Right lobe of liver (tissue), 6 donors: ENCODE measurements at regions not wholly inside any gene's neighbourhood (a gene's known extent, or its start where the extent isn't known, plus 50 kb on each side); places are given as distances from the start of the nearest gene placed in this dataset.
"Not testable (repeated sequence)": the region's sequence is repeated elsewhere in the genome, so short reads cannot be mapped to it uniquely, and the experiment has no call there.

Source experiments
- ATAC-seq, 4 donors: fragments of 200-7000 bp; cut with Tn5 transposase; one replicate each; pipeline ENCODE4 v1.9.1; 2020; ENCODE audit warnings: mild to moderate bottlenecking in 4 of 4, moderate library complexity in 4 of 4
- DNase-seq, 3 donors: peaks; one replicate each; pipeline ENCODE4 v3.0.0-alpha.2; 2020
- H3K27ac ChIP-seq, 3 donors: fragments of 200-600 bp; one replicate each; pipeline ENCODE4 v1.8.0; 2022
- H3K27me3 ChIP-seq, 2 donors: fragments of 200-600 bp; one replicate each; pipeline ENCODE4 v1.8.0; 2022
- H3K36me3 ChIP-seq, 4 donors: fragments of 200-600 bp; sonication (generic) in 1 of 4; one replicate each; pipeline versions ENCODE4 v1.5.1 to v1.8.0; 2017 to 2022; ENCODE audit warnings: control low read depth in 1 of 4
- H3K4me1 ChIP-seq, 4 donors: fragments of 200-600 bp; sonication (generic) in 1 of 4; one replicate each; pipeline versions ENCODE4 v1.5.1 to v1.8.0; 2017 to 2022; ENCODE audit warnings: control low read depth in 1 of 4
- H3K4me3 ChIP-seq, 3 donors: fragments of 200-600 bp; one replicate each; pipeline ENCODE4 v1.8.0; 2022
- H3K9me3 ChIP-seq, 4 donors: fragments of 200-600 bp; sonication (generic) in 1 of 4; one replicate each; pipeline versions ENCODE4 v1.5.1 to v1.8.0; 2017 to 2022; ENCODE audit warnings: control low read depth in 1 of 4
- POLR2A ChIP-seq: fragments of 450-650 bp; IDR thresholded peaks from one replicate; pipeline ENCODE4 v1.6.1; 2017; ENCODE audit warnings: antibody characterized with exemption, mild to moderate bottlenecking
- WGBS: methylation state at CpG from one replicate; pipeline ENCODE4 v1.1.6; 2018; ENCODE audit warnings: low coverage, low lambda C conversion rate; ENCODE audit not compliant: insufficient coverage; ENCODE audit errors: missing lambda C conversion rate; 5-methylcytosine and 5-hydroxymethylcytosine counted together
- intact Hi-C, 2 donors: fragments of 100-400 bp; cut with DNase I; formaldehyde crosslinking; loops; one replicate each; pipeline versions ENCODE4 v1.11.2 to v1.14.1; 2022
- TF ChIP-seq, protein P1 (sequence below), 4 donors: fragments of 200-600 bp in 3 of 4; fragments of 450-650 bp in 1 of 4; IDR thresholded peaks; one replicate each; pipeline versions ENCODE4 v1.5.1 to v1.8.0; 2016 to 2022; ENCODE audit warnings: antibody characterized with exemption in 4 of 4, mild to moderate bottlenecking in 2 of 4
- donor health status: DM: no; HTN: yes; CAD: no.
- donor health status: DM: no; HTN: no; CAD: no.
- donor health status: DM: no; HTN: no; CAD: no.
- donor health status: DM: no; HTN: yes; CAD: no.
- donor health status: DM: no; HTN: yes; CAD: no.

GRCh38 chr6:16883414-16883813 is 122.2 kb upstream of the ATXN1 start:
- DNase-seq (no peak), ATAC-seq (no peak)
- Histone ChIP-seq H3K9me3 (peaks cover 0 to 4% (median 0%) of the 10 kb centered on the region in 4 donors), H3K36me3 (no peaks in the 10 kb centered on the region), H3K4me3 (no peak overlapping the region), H3K27me3 (no peaks in the 10 kb centered on the region), H3K27ac (no peak overlapping the region), H3K4me1 (no peaks in the 10 kb centered on the region)
- intact Hi-C loops, result no loop called here
- TF ChIP-seq, protein P1, sequence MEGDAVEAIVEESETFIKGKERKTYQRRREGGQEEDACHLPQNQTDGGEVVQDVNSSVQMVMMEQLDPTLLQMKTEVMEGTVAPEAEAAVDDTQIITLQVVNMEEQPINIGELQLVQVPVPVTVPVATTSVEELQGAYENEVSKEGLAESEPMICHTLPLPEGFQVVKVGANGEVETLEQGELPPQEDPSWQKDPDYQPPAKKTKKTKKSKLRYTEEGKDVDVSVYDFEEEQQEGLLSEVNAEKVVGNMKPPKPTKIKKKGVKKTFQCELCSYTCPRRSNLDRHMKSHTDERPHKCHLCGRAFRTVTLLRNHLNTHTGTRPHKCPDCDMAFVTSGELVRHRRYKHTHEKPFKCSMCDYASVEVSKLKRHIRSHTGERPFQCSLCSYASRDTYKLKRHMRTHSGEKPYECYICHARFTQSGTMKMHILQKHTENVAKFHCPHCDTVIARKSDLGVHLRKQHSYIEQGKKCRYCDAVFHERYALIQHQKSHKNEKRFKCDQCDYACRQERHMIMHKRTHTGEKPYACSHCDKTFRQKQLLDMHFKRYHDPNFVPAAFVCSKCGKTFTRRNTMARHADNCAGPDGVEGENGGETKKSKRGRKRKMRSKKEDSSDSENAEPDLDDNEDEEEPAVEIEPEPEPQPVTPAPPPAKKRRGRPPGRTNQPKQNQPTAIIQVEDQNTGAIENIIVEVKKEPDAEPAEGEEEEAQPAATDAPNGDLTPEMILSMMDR (IDR thresholded peaks at IDR 0.05), result no peak
- no peak for TF ChIP-seq POLR2A

DNA sequence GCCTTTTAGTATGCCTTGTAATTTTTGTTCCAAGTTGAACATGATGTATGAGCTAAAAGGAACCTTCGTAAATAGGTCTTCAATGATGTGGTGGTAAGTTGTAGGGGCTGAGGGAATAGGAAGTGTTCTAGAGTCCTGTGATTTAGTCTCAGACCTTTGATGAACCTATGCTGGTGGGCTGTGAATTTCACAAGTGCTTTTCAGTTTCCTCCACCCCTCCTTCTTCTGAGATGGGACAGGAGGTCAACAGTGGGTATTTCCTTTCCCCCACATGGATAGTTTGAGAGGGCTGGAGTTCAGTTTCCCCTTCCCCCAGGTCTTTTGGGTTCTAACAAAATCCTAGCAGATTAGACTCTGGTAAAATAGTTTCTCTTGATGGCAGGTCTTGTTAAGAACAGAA is 121.0 kb upstream of the ATXN1 start:
- Histone ChIP-seq H3K4me1 (no peaks in the 10 kb centered on the region), H3K4me3 (no peak overlapping the region), H3K36me3 (no peaks in the 10 kb centered on the region), H3K27ac (no peak overlapping the region), H3K27me3 (no peaks in the 10 kb centered on the region), H3K9me3 (peaks cover 0 to 4% (median 0%) of the 10 kb centered on the region in 4 donors)
- TF ChIP-seq, protein P1 (IDR thresholded peaks at IDR 0.05), result no peak
- no peak for TF ChIP-seq POLR2A
- ATAC-seq (no peak), DNase-seq (no peak)
- WGBS, result 100% methylated on average over 1 of the region's 1 CpG
- intact Hi-C loops, result no loop called here

DNA sequence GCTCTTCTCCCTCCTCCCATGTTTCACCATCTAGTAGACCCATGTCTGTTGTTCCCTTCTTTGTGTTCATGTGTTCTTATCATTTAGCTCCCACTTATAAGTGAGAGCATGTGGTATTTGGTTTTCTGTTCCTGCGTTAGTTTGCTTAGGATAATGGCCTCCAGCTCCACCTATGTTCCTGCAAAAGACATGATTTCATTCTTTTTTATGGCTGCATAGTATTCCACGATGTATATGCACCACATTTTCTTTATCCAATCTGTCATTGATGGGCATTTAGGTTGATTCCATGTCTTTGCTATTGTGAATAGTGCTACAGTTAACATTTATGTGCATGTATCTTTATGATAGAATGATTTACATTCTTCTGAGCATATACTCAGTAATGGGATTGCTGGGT is 115.6 kb upstream of the ATXN1 start:
- H3K36me3 ChIP-seq, H3K27me3 ChIP-seq, H3K4me1 ChIP-seq, DNase-seq, H3K4me3 ChIP-seq, H3K9me3 ChIP-seq, intact Hi-C loops, H3K27ac ChIP-seq, ATAC-seq: not testable (repeated sequence)
- 55% methylated on average over 2 of the region's 2 CpGs for WGBS

DNA sequence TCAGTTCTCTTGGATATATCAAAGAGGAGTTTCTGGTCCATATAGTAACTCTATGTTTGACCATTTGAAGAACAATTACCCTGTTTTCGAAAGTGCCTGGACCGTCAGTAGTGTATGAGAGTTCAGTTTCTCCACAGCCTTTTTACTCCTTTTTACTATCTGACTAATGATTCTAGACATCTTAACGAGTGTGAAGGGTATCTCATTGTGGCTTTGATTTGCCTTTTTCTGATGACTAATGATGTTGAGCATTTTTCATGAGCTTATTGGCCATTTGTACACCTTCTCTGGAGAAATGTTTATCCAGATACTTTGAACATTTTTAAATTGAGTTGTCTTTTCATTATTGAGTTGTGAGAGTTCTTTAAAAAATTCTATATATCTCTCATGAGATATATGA is 114.9 kb upstream of the ATXN1 start:
- H3K9me3 ChIP-seq, result no peaks in the 10 kb centered on the region
- intact Hi-C loops, result no loop called here
- TF ChIP-seq, protein P1 (IDR thresholded peaks at IDR 0.05), result no peak
- TF ChIP-seq POLR2A, result no peak
- 70% methylated on average over 3 of the region's 3 CpGs for WGBS
- no peaks in the 10 kb centered on the region for H3K27me3 ChIP-seq
- no peaks in the 10 kb centered on the region for H3K4me1 ChIP-seq
- H3K27ac ChIP-seq, result no peak overlapping the region
- H3K4me3 ChIP-seq, result no peak overlapping the region
- ATAC-seq (no peak), DNase-seq (no peak)
- H3K36me3 ChIP-seq, result no peaks in the 10 kb centered on the region

GRCh38 chr6:16873698-16874097 is 112.4 kb upstream of the ATXN1 start:
- Histone ChIP-seq H3K9me3 (no peaks in the 10 kb centered on the region), H3K4me1 (no peaks in the 10 kb centered on the region), H3K36me3 (no peaks in the 10 kb centered on the region), H3K27me3 (no peaks in the 10 kb centered on the region), H3K4me3 (no peak overlapping the region), H3K27ac (no peak overlapping the region)
- 67% methylated on average over 3 of the region's 3 CpGs for WGBS
- no peak for ATAC-seq
- DNase-seq, result no peak
- intact Hi-C loops, result no loop called here
- no peak for TF ChIP-seq POLR2A
- TF ChIP-seq, protein P1 (IDR thresholded peaks at IDR 0.05), result no peak
